ENCODE measurements at regions not wholly inside any gene's neighbourhood (a gene's known extent, or its start where the extent isn't known, plus 50 kb on each side); places are given as distances from the start of the nearest gene placed in this dataset.

GRCh38 chr2:66729416-66730330 is 294.7 kb downstream of the MEIS1 start:
- DNase-seq = no peak

- DNase-seq = no peak
Measured at GRCh38 chr2:66730441-66730840, 295.5 kb downstream of the MEIS1 start.

DNA sequence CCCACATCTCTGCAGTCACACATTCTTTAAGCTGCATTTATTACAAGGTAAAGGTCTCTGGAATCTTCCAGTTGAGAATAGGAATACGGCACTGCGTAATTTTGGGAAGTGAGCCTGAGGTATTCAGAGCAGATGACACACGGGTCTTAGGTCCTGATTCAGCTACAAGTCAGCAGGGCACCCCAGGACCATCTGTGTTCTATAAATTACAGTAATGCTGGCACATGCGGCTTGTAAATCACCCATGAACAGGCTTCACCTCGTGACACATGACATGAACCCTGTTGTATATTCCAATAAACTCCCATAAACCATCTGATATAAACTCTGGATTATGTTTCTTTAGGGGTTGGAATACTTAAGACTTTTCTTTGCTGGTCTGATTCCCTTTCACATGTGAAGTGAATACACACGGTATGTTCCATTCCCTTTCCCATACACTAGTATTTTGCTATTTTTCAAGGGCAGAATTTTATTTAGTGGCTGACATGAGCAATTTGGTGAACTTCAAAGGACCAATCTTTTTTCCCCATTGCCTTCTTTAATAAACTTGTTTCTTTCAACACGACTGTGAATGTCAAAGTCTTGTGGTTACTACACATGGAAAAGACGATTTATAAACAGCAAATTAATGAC is 298.6 kb downstream of the MEIS1 start:
- DNase-seq = no peak

DNA sequence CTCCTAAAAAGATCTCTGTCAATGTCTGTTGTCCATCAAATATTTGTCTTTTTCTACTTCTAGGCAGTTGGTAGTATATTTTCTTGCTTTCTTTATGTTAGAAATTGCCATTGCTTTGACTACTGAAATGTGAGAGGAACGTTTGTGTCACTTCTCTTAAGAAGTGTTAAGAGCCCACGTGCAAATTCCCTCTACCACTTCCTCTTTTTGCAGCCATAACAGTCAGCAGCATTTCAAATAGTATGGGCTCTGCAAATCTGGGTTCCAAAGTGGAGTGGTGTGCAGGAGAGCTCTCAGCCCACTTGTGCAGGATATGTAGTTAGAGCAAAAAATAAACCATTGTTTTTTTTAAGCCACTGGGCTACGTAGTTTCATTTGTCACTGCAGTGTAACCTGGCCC is 314.0 kb downstream of the MEIS1 start:
- DNase-seq = no peak

- no peak for DNase-seq
Measured at GRCh38 chr2:66749566-66749965, 314.6 kb downstream of the MEIS1 start.

DNA sequence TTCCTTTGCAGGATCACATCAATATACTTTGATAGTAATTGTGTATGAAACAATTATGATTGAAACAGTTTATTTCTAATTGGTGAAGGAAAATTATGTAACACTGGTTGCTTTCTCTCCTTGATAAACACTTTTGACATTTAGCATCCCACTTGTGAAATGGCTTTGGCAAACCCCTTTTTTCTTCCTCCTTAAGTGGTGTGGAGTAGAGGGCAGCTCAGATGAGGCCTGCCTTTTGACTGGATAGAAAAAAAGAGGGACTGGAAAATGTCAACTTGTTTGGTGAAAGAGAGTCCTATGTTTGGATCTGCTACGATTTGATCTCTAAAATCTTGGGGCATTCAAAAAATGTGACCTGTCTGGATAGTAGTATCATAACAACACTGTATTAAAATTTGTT is 318.3 kb downstream of the MEIS1 start:
- no peak for DNase-seq

- no peak for DNase-seq
Measured at GRCh38 chr2:66753660-66754059, 318.7 kb downstream of the MEIS1 start.

DNA sequence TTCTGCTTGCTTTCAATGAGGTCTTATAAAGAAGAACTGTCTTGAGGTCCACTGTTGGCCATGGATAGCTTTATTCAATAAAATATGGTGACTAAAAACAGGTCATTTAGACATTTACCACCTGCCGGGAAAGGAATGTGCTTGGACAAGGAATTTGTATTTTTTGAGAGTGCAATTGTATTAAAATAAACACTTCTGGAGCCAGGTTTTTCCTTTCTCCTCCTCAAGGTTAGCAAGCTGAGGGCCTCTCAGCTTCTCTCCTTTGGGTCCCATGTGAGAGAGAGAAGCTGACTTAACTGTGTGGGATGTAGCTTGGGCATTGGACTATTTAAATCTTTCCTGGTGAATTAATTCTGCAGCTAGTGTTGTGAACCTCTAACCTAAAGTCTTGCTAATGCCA is 321.0 kb downstream of the MEIS1 start:
- no peak for DNase-seq

- no peak for DNase-seq
Measured at GRCh38 chr2:66761826-66762225, 326.9 kb downstream of the MEIS1 start.

GRCh38 chr2:66762761-66763160 is 327.8 kb downstream of the MEIS1 start:
- no peak for DNase-seq

DNA sequence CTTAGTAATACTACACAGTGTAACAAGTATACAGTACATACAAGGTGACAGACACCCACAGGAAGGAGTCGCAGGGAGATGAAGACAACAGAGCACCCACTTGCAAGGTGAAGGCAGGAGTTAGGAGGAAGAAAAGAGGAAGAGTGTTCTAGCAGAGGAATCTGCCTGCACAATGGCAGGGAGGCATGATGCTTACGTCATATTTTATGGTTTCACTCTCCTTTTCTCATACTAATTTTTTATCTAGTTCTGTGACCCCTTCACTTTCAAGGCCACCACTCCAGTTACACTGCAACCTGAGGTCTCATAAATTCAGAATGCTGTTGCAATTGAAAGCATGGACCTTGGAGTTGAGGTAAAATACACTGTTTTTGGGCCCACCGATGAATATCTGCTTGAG is 331.7 kb downstream of the MEIS1 start:
- no peak for DNase-seq

DNA sequence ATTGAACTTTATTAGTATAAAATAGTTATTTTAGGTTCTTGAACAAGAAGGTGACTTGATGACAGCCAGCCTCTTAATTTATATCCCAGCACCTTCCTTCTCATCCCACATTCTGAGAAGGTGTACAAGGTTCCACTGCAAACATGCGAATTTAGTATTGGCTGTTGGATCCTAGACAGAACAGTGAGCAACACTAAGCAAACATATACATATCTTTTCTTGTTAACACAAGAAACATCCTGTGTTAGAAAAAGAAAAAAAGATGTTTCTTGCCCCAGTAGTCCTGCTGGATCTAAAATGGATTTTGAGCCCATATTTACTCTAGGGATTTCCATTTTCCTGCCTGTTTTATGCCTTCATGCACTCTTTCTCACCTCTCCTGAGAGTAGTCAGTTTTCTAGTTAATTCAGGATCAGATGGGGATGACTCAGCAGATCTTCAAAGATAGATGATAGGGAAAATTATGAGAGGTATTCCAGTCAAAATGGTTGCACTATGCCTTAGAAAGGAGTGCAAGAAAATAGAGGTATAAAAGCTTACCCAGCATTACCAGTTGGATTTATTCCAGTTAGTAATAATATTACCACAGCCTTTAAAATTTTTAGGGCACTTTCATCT is 336.5 kb downstream of the MEIS1 start:
- no peak for DNase-seq

- no peak for DNase-seq
Measured at GRCh38 chr2:66772618-66773017, 337.7 kb downstream of the MEIS1 start.

DNA sequence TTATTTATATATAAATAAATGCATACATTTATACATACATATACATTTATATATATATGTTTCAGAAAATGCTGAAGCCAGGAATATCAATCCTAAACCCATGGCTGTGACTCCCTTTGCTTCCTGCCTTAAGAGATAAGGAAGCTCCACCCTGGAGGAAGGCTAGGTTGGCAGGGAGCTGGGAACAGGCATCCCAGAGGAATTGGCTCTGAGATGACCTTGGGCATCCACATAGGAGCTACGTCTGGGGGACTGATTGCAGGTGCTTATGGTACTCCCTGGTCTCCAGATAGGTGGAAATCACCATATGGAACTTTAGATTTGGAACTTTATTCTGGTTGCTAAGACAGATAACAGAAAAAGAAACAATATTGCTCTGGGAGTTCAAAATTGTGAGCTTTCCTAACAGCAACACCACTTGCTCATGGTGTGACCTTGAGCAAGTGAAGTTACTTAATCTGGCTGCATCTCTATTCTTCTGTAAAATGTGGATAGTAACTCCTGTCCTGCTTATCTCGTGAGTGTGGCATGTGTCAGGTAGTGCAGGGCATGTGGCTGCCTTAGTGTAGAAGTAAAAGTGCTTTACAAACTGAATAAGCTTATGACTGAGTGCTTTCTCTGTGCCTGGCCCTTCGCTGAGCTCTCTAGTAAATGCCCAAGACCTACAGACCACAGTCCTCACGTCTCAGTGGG is 341.0 kb downstream of the MEIS1 start:
- DNase-seq = no peak

- no peak for DNase-seq
Measured at GRCh38 chr2:66781804-66782203, 346.9 kb downstream of the MEIS1 start.

GRCh38 chr2:66782780-66783361 is 347.9 kb downstream of the MEIS1 start:
- no peak for DNase-seq

- no peak for DNase-seq
Measured at GRCh38 chr2:66789741-66790140, 354.8 kb downstream of the MEIS1 start.

GRCh38 chr2:66790651-66791181 is 355.8 kb downstream of the MEIS1 start:
- no peak for DNase-seq

DNA sequence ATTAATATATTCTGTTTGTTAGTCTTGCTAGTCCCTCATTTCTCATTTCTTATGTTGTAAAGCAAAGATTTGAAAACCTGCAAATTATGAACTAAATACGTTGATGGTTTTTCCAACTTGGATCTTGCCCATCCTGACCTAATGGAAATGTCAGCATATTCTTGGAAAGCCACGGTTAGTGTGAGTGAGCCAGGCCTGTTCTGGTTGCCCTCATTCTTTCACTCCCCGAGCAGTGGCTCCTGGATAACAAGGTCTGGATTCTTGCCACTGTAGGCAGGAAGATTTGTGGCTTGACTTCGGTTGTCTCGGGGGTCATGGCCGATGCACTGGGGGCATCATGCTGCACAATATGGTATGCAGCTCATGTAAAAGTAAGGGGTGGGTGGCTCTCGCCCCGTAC is 359.1 kb downstream of the MEIS1 start:
- no peak for DNase-seq

DNA sequence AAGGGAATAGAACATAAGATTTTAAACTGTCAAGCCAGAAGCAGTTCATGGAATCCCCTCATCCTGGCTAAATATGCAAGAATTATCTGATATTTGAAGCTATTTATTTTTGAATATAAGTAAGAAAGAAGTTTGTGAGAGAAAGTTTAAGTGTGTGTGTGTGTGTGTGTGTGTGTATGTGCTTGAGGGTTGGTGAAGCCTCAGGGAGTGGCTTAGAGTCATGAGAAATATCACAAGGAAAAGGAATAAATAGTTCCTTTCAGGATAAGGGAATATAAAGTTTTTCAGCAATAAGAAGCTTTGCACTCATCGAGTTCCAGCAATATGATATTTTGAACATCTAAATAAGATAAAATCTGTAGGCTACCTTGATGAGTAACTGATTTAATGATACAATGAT is 359.6 kb downstream of the MEIS1 start:
- DNase-seq = no peak

DNA sequence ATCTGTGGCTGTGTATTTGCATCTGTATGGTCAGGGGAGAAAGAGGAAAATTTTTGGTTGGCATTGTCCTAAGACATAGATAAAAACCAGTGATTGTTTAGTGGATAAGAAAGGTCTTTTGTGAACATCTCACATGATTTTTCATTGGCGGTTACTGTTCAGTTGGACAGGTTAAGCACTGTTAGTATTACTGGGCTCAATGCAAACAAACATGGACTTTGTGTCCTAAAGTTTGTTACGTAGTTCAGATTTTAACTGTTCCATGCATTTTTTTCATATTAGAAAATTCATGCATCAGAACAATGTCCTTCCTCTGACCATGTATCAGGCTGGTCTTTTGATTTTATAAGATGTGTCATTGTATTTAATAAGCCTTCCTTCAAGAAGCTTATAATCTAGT is 368.0 kb downstream of the MEIS1 start:
- no peak for DNase-seq

DNA sequence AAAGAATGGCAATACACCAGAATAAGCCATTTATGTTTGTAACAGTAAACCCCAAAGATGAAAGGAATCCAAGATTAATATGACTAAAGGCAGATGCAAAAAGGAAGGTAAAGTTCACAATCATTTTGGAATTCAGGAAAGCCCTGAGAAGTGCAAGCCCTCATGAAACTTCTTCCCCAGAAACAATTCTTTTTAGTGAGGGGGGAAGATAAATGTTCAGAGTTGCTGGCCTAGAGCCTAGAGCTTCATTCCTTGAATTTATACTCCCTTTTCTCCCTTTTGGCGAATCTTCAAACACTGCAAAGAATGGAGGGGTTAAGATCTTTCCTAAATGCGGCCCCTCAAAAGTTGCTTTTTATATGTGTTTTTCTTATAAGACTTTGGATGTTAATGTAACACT is 368.8 kb downstream of the MEIS1 start:
- no peak for DNase-seq

Measured in NCI-H1092 treated with DMSO at 0.1 percent for 48 hours (cell line).